H1 (cell line): ENCODE measurements at regions not wholly inside any gene's neighbourhood (a gene's known extent, or its start where the extent isn't known, plus 50 kb on each side); places are given as distances from the start of the nearest gene placed in this dataset.

ENCODE experiments used
- CHD7 ChIP-seq: fragments of 300-600 bp; sonication (generic); IDR thresholded peaks from 2 replicates; pipeline ENCODE4 v1.7.1; 2012; ENCODE audit warnings: low read length, moderate library complexity, mild to moderate bottlenecking, inconsistent platforms; ENCODE audit not compliant: insufficient replicate concordance
- CTCF ChIP-seq, 3 experiments: IDR thresholded peaks; 1 replicate in 2 of 3; 2 replicates in 1 of 3; pipeline versions ENCODE4 v1.5.1 to v1.6.1; 2011; ENCODE audit warnings: low read length in 3 of 3, mild to moderate bottlenecking in 3 of 3, inconsistent platforms in 2 of 3, low read depth in 1 of 3, moderate library complexity in 1 of 3; ENCODE audit not compliant: insufficient read depth in 1 of 3; ENCODE audit errors: control extremely low read depth in 1 of 3
- EGR1 ChIP-seq: IDR thresholded peaks from 2 replicates; pipeline ENCODE4 v1.6.1; 2011; ENCODE audit warnings: low read depth, low read length, borderline replicate concordance
- EZH2 ChIP-seq: fragments of 200-600 bp; sonication (generic); IDR thresholded peaks from 2 replicates; pipeline ENCODE4 v1.7.1; 2012; ENCODE audit warnings: low read depth, mild to moderate bottlenecking, moderate library complexity, low read length, inconsistent platforms; ENCODE audit not compliant: severe bottlenecking
- MAFK ChIP-seq: IDR thresholded peaks from 2 replicates; pipeline ENCODE4 v1.6.1; 2012; ENCODE audit warnings: low read depth, mild to moderate bottlenecking, improper control_type of control experiment, low read length
- MAX ChIP-seq: IDR thresholded peaks from 2 replicates; pipeline ENCODE4 v1.6.1; 2012; ENCODE audit warnings: inconsistent platforms
- POLR2AphosphoS5 ChIP-seq: IDR thresholded peaks from 2 replicates; pipeline ENCODE4 v1.6.1; 2011; ENCODE audit warnings: low read depth, low read length
- SIN3A ChIP-seq, 2 experiments: IDR thresholded peaks in 1 of 2; conservative IDR thresholded peaks in 1 of 2; 2 replicates each; pipeline ENCODE4 v1.6.1; 2011 to 2012; ENCODE audit warnings: low read length in 2 of 2, improper control_type of control experiment in 1 of 2, low read depth in 1 of 2, mild to moderate bottlenecking in 1 of 2
- SRF ChIP-seq: IDR thresholded peaks from 2 replicates; pipeline ENCODE4 v1.6.1; 2011; ENCODE audit warnings: mild to moderate bottlenecking, low read depth, low read length, moderate library complexity
- TEAD4 ChIP-seq: IDR thresholded peaks from 2 replicates; pipeline ENCODE4 v1.6.1; 2012; ENCODE audit warnings: low read depth, low read length, inconsistent platforms, mixed read lengths
- USF2 ChIP-seq: IDR thresholded peaks from 2 replicates; pipeline ENCODE4 v1.6.1; 2011; ENCODE audit warnings: low read length, improper control_type of control experiment

- TF ChIP-seq CTCF (IDR thresholded peaks at IDR 0.05; ENCODE audit: control extremely low read depth in 1 of 3, insufficient read depth in 1 of 3, low read depth in 1 of 3, low read length in 3 of 3) (no peak), CHD7 (no peak), POLR2AphosphoS5 (no peak), SIN3A (conservative IDR thresholded peaks at IDR 0.05 in 1 of 2, IDR thresholded peaks at IDR 0.05 in 1 of 2; ENCODE audit: low read depth in 1 of 2, low read length in 2 of 2) (no peak), MAFK (no peak), MAX (no peak), USF2 (no peak), TEAD4 (no peak), SRF (no peak), EZH2 (no peak), EGR1 (no peak)
Observed at GRCh38 chr6:167699141-167699931, 127.4 kb upstream of the AFDN start.
